Ovary (tissue), 3 donors: ENCODE measurements at regions not wholly inside any gene's neighbourhood (a gene's known extent, or its start where the extent isn't known, plus 50 kb on each side); places are given as distances from the start of the nearest gene placed in this dataset.
"Not testable (repeated sequence)": the region's sequence is repeated elsewhere in the genome, so short reads cannot be mapped to it uniquely, and the experiment has no call there.

ENCODE experiments used
- POLR2A ChIP-seq: fragments of 450-650 bp; IDR thresholded peaks from one replicate; pipeline ENCODE4 v1.6.1; 2017; ENCODE audit warnings: antibody characterized with exemption, mild to moderate bottlenecking, moderate library complexity
- TF ChIP-seq, protein P1 (sequence below), 3 donors: fragments of 450-650 bp in 2 of 3; fragments of 200-600 bp in 1 of 3; IDR thresholded peaks; one replicate each; pipeline versions ENCODE4 v1.5.1 to v1.8.0; 2016 to 2022; ENCODE audit warnings: antibody characterized with exemption in 3 of 3, mild to moderate bottlenecking in 1 of 3
- donor health status: DM: no; HTN: no; CAD: no.

DNA sequence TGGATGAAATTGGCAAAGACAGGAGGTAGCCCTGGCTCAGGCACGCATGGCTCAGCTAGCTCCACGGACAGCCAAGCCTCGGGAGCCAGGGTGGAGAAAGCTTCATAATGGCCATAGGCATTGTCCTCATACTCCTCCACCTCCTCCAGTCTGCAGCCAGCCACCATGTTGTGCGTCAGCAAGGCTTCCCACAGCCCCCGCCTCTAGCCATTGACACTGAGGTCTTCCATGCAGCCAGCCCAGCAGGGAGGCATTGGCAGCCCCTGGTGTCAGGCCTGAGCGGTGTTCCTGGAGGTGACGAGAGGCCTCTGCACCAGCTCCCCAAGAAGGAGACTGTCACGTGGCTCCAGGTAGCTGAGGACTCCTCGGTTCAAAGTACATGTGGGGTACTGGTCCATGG lies 117.0 kb upstream of the ZSCAN2 start:
- TF ChIP-seq, protein P1, sequence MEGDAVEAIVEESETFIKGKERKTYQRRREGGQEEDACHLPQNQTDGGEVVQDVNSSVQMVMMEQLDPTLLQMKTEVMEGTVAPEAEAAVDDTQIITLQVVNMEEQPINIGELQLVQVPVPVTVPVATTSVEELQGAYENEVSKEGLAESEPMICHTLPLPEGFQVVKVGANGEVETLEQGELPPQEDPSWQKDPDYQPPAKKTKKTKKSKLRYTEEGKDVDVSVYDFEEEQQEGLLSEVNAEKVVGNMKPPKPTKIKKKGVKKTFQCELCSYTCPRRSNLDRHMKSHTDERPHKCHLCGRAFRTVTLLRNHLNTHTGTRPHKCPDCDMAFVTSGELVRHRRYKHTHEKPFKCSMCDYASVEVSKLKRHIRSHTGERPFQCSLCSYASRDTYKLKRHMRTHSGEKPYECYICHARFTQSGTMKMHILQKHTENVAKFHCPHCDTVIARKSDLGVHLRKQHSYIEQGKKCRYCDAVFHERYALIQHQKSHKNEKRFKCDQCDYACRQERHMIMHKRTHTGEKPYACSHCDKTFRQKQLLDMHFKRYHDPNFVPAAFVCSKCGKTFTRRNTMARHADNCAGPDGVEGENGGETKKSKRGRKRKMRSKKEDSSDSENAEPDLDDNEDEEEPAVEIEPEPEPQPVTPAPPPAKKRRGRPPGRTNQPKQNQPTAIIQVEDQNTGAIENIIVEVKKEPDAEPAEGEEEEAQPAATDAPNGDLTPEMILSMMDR (IDR thresholded peaks at IDR 0.05) = not testable (repeated sequence)
- TF ChIP-seq POLR2A = not testable (repeated sequence)
